Keratinocyte (primary cell): ENCODE measurements at regions not wholly inside any gene's neighbourhood (a gene's known extent, or its start where the extent isn't known, plus 50 kb on each side); places are given as distances from the start of the nearest gene placed in this dataset.

ENCODE experiments used
- DNase-seq: peaks from one replicate; pipeline ENCODE4 v3.0.0-alpha.2; 2011; ENCODE audit warnings: low read depth, missing footprints, low spot score
- FAIRE-seq: peaks from 2 replicates; lab custom pipeline; 2011; peaks lifted over from hg19 to GRCh38; lab: Jason Lieb, UNC
- H2AFZ ChIP-seq: 2 replicates; pipeline ENCODE4 v1.6.0; 2012; ENCODE audit warnings: low read length, control low read depth, inconsistent platforms; ENCODE audit not compliant: control insufficient read depth
- H3K27ac ChIP-seq: 2 replicates; pipeline ENCODE4 v1.5.1; 2011; ENCODE audit warnings: low read length; ENCODE audit not compliant: control insufficient read depth, insufficient read depth
- H3K27me3 ChIP-seq: 3 replicates; pipeline ENCODE4 v1.6.0; 2011; ENCODE audit warnings: low read length; ENCODE audit not compliant: control insufficient read depth, insufficient read depth; ENCODE audit errors: extremely low read depth
- H3K36me3 ChIP-seq, 2 experiments: 2 replicates in 1 of 2; 3 replicates in 1 of 2; pipeline ENCODE4 v1.5.1; 2011; ENCODE audit warnings: low read length in 2 of 2, mild to moderate bottlenecking in 1 of 2; ENCODE audit not compliant: control insufficient read depth in 2 of 2, insufficient read depth in 2 of 2; ENCODE audit errors: extremely low read depth in 1 of 2
- H3K4me1 ChIP-seq: 3 replicates; pipeline ENCODE4 v1.5.1; 2011; ENCODE audit warnings: low read length; ENCODE audit not compliant: control insufficient read depth, insufficient read depth; ENCODE audit errors: extremely low read depth
- H3K4me2 ChIP-seq: 3 replicates; pipeline ENCODE4 v1.6.0; 2011; ENCODE audit warnings: low read depth, low read length; ENCODE audit not compliant: control insufficient read depth, insufficient read depth; ENCODE audit errors: extremely low read depth
- H3K4me3 ChIP-seq, 3 experiments: fragments of 200-600 bp in 1 of 3; sonication (generic) in 1 of 3; 2 replicates in 2 of 3; 3 replicates in 1 of 3; pipeline ENCODE4 v1.5.1; 2011 to 2016; ENCODE audit warnings: low read length in 3 of 3, mild to moderate bottlenecking in 3 of 3, control low read depth in 2 of 3, inconsistent platforms in 1 of 3, low read depth in 1 of 3, mixed read lengths in 1 of 3, mixed run types in 1 of 3, moderate library complexity in 1 of 3; ENCODE audit not compliant: control insufficient read depth in 2 of 3, insufficient read depth in 2 of 3; ENCODE audit errors: extremely low read depth in 1 of 3
- H3K79me2 ChIP-seq: 2 replicates; pipeline ENCODE4 v1.6.0; 2012; ENCODE audit warnings: low read length; ENCODE audit not compliant: control insufficient read depth, insufficient read depth
- H3K9ac ChIP-seq: 3 replicates; pipeline ENCODE4 v1.6.0; 2011; ENCODE audit warnings: low read length; ENCODE audit not compliant: control insufficient read depth, insufficient read depth; ENCODE audit errors: extremely low read depth
- H3K9me1 ChIP-seq: 3 replicates; pipeline ENCODE4 v1.6.0; 2011; ENCODE audit warnings: low read length; ENCODE audit not compliant: control insufficient read depth, insufficient read depth; ENCODE audit errors: extremely low read depth
- H3K9me3 ChIP-seq: 2 replicates; pipeline ENCODE4 v1.5.1; 2012; ENCODE audit warnings: low read depth, low read length; ENCODE audit not compliant: control insufficient read depth
- H4K20me1 ChIP-seq: 3 replicates; pipeline ENCODE4 v1.6.0; 2011; ENCODE audit warnings: low read length; ENCODE audit not compliant: control insufficient read depth, insufficient read depth; ENCODE audit errors: extremely low read depth
- EZH2 ChIP-seq: IDR thresholded peaks from one replicate; pipeline ENCODE4 v1.6.1; 2012; ENCODE audit warnings: inconsistent platforms, mild to moderate bottlenecking, low read length, moderate library complexity
- dilution Hi-C: fragments of 300-500 bp; cut with MboI; formaldehyde crosslinking; loops from one replicate; pipeline ENCODE4 v1.7.0; 2020; ENCODE audit warnings: low sequenced_read_pairs; ENCODE audit not compliant: extremely low pct_ligation_motif_present
- TF ChIP-seq, protein P1 (sequence below), 3 experiments: IDR thresholded peaks in 1 of 3; conservative IDR thresholded peaks in 1 of 3; optimal IDR thresholded peaks in 1 of 3; 2 replicates in 2 of 3; 3 replicates in 1 of 3; pipeline versions ENCODE3 to v1.5.1; 2011; ENCODE audit warnings: low read length in 3 of 3, mild to moderate bottlenecking in 3 of 3, moderate library complexity in 2 of 3, control low read depth in 1 of 3, inconsistent platforms in 1 of 3; ENCODE audit not compliant: insufficient read depth in 2 of 3; ENCODE audit errors: extremely low read depth in 1 of 3

GRCh38 chr18:34115409-34116081 is 109.2 kb downstream of the NOL4 start:
- H3K4me2 ChIP-seq, result no peak overlapping the region
- no peaks in the 10 kb centered on the region for H3K9me3 ChIP-seq
- H3K9me1 ChIP-seq, result no peaks in the 10 kb centered on the region
- H3K79me2 ChIP-seq, result no peaks in the 10 kb centered on the region
- H3K27ac ChIP-seq, result no peak overlapping the region
- no peak overlapping the region for H3K9ac ChIP-seq
- no peak overlapping the region for H3K4me3 ChIP-seq
- FAIRE-seq, result no peak
- dilution Hi-C loops, result no loop called here
- no peaks in the 10 kb centered on the region for H4K20me1 ChIP-seq
- H3K36me3 ChIP-seq, result no peaks in the 10 kb centered on the region
- TF ChIP-seq, protein P1, sequence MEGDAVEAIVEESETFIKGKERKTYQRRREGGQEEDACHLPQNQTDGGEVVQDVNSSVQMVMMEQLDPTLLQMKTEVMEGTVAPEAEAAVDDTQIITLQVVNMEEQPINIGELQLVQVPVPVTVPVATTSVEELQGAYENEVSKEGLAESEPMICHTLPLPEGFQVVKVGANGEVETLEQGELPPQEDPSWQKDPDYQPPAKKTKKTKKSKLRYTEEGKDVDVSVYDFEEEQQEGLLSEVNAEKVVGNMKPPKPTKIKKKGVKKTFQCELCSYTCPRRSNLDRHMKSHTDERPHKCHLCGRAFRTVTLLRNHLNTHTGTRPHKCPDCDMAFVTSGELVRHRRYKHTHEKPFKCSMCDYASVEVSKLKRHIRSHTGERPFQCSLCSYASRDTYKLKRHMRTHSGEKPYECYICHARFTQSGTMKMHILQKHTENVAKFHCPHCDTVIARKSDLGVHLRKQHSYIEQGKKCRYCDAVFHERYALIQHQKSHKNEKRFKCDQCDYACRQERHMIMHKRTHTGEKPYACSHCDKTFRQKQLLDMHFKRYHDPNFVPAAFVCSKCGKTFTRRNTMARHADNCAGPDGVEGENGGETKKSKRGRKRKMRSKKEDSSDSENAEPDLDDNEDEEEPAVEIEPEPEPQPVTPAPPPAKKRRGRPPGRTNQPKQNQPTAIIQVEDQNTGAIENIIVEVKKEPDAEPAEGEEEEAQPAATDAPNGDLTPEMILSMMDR (optimal IDR thresholded peaks at IDR 0.05 in 1 of 3, IDR thresholded peaks at IDR 0.05 in 1 of 3, conservative IDR thresholded peaks at IDR 0.05 in 1 of 3; ENCODE audit: extremely low read depth in 1 of 3, insufficient read depth in 2 of 3, low read length in 3 of 3), result no peak
- TF ChIP-seq EZH2, result no peak
- peaks cover 1% of the 10 kb centered on the region for H3K4me1 ChIP-seq
- H2AFZ ChIP-seq, result no peak overlapping the region
- no peak for DNase-seq
- no peaks in the 10 kb centered on the region for H3K27me3 ChIP-seq

- FAIRE-seq (no peak), DNase-seq (no peak)
- Histone ChIP-seq H3K4me1 (no peaks in the 10 kb centered on the region), H3K9ac (no peak overlapping the region), H3K27ac (no peak overlapping the region), H4K20me1 (no peaks in the 10 kb centered on the region), H3K27me3 (no peaks in the 10 kb centered on the region), H3K4me3 (no peak overlapping the region), H3K9me1 (no peaks in the 10 kb centered on the region), H3K36me3 (no peaks in the 10 kb centered on the region), H3K9me3 (no peaks in the 10 kb centered on the region), H3K79me2 (no peaks in the 10 kb centered on the region), H2AFZ (no peak overlapping the region), H3K4me2 (no peak overlapping the region)
- dilution Hi-C loops, result no loop called here
- TF ChIP-seq EZH2, result no peak
- TF ChIP-seq, protein P1 (optimal IDR thresholded peaks at IDR 0.05 in 1 of 3, IDR thresholded peaks at IDR 0.05 in 1 of 3, conservative IDR thresholded peaks at IDR 0.05 in 1 of 3; ENCODE audit: extremely low read depth in 1 of 3, insufficient read depth in 2 of 3, low read length in 3 of 3), result no peak
Observed at GRCh38 chr18:34114996-34115395, 109.7 kb downstream of the NOL4 start.
